Endothelial cell of umbilical vein (primary cell): ENCODE measurements at regions not wholly inside any gene's neighbourhood (a gene's known extent, or its start where the extent isn't known, plus 50 kb on each side); places are given as distances from the start of the nearest gene placed in this dataset.

Experiments used
- BruUV-seq: library from RNA; stranded (reverse); fragments of 400-500 nt; replicated peaks from 2 replicates; lab custom pipeline; 2021; lab: Mats Ljungman, UMichigan
- CTCF ChIA-PET: fragments of 300-600, 350-600 bp; sonication (Branson Sonifier 250); formaldehyde crosslinking; loops from one replicate; lab custom pipeline; 2021; ENCODE audit warnings: antibody characterized with exemption, inconsistent platforms; lab: Charles Lee
- POLR2A ChIA-PET: fragments of 300-600, 350-600 bp; sonication (Branson Sonifier 250); formaldehyde crosslinking; loops from one replicate; lab custom pipeline; 2021; ENCODE audit warnings: antibody characterized with exemption, inconsistent platforms; lab: Charles Lee
- DNase-seq: peaks from one replicate; pipeline ENCODE4 v3.0.0-alpha.2; 2011; ENCODE audit warnings: low read depth, low spot score
- FAIRE-seq: peaks from 2 replicates; lab custom pipeline; 2011; peaks lifted over from hg19 to GRCh38; lab: Jason Lieb, UNC
- H2AFZ ChIP-seq: 2 replicates; pipeline ENCODE4 v1.6.0; 2012; ENCODE audit warnings: low read depth, low read length, control low read depth, inconsistent platforms
- H3K27ac ChIP-seq: 2 replicates; pipeline ENCODE4 v1.5.1; 2011; ENCODE audit warnings: low read depth, mild to moderate bottlenecking, control low read depth, low read length, moderate library complexity; ENCODE audit not compliant: insufficient read depth
- H3K27me3 ChIP-seq, 2 experiments: 2 replicates each; pipeline versions ENCODE4 v1.6.0 to v1.6.1; 2011; ENCODE audit warnings: low read length in 2 of 2, mixed read lengths in 1 of 2; ENCODE audit not compliant: control insufficient read depth in 2 of 2, insufficient read depth in 2 of 2
- H3K36me3 ChIP-seq, 2 experiments: 2 replicates in 1 of 2; 3 replicates in 1 of 2; pipeline ENCODE4 v1.5.1; 2011; ENCODE audit warnings: low read length in 2 of 2, mild to moderate bottlenecking in 1 of 2, moderate library complexity in 1 of 2; ENCODE audit not compliant: control insufficient read depth in 2 of 2, insufficient read depth in 2 of 2; ENCODE audit errors: extremely low read depth in 1 of 2
- H3K4me1 ChIP-seq: 3 replicates; pipeline ENCODE4 v1.5.1; 2011; ENCODE audit warnings: mild to moderate bottlenecking, low read length; ENCODE audit not compliant: control insufficient read depth, insufficient read depth; ENCODE audit errors: extremely low read depth
- H3K4me2 ChIP-seq: 2 replicates; pipeline ENCODE4 v1.6.1; 2011; ENCODE audit warnings: low read length, control low read depth, mixed read lengths; ENCODE audit not compliant: insufficient read depth
- H3K4me3 ChIP-seq, 3 experiments: fragments of 200-600 bp in 1 of 3; sonication (generic), shearing (Covaris generic) in 1 of 3; replicated peaks in 1 of 3; 2 replicates each; pipeline ENCODE4 v1.5.1; 2011 to 2016; ENCODE audit warnings: control low read depth in 3 of 3, low read length in 3 of 3, mild to moderate bottlenecking in 2 of 3, inconsistent platforms in 1 of 3, low read depth in 1 of 3, moderate library complexity in 1 of 3; ENCODE audit not compliant: insufficient read depth in 1 of 3
- H3K79me2 ChIP-seq: 2 replicates; pipeline ENCODE4 v1.6.0; 2012; ENCODE audit warnings: low read length, inconsistent platforms; ENCODE audit not compliant: control insufficient read depth, insufficient read depth
- H3K9ac ChIP-seq: replicated peaks from 2 replicates; pipeline ENCODE3; 2011; ENCODE audit warnings: low read length, control low read depth; ENCODE audit not compliant: insufficient read depth; ENCODE audit errors: extremely low read depth
- H3K9me1 ChIP-seq: replicated peaks from 3 replicates; pipeline ENCODE4 v1.6.0; 2011; ENCODE audit warnings: mild to moderate bottlenecking, low read length; ENCODE audit not compliant: control insufficient read depth, insufficient read depth; ENCODE audit errors: extremely low read depth
- H3K9me3 ChIP-seq: replicated peaks from 2 replicates; pipeline ENCODE4 v1.5.1; 2012; ENCODE audit warnings: low read length, inconsistent platforms; ENCODE audit not compliant: control insufficient read depth, insufficient read depth
- H4K20me1 ChIP-seq: replicated peaks from 2 replicates; pipeline ENCODE3; 2011; ENCODE audit warnings: mild to moderate bottlenecking, low read length; ENCODE audit not compliant: control insufficient read depth, insufficient read depth; ENCODE audit errors: extremely low read depth
- EZH2 ChIP-seq: IDR thresholded peaks from 2 replicates; pipeline ENCODE4 v1.6.1; 2012; ENCODE audit warnings: borderline replicate concordance, low read depth, mild to moderate bottlenecking, moderate library complexity, low read length, inconsistent platforms; ENCODE audit not compliant: severe bottlenecking
- FOS ChIP-seq: IDR thresholded peaks from 2 replicates; pipeline ENCODE4 v1.6.1; 2011; ENCODE audit warnings: mild to moderate bottlenecking, low read length, moderate library complexity, borderline replicate concordance; ENCODE audit not compliant: insufficient read depth
- GATA2 ChIP-seq: IDR thresholded peaks from 2 replicates; pipeline ENCODE4 v1.7.0; 2011; ENCODE audit warnings: low read depth, mild to moderate bottlenecking, moderate library complexity, mixed read lengths, low read length; ENCODE audit not compliant: insufficient read length, insufficient read depth
- JUN ChIP-seq: IDR thresholded peaks from 2 replicates; pipeline ENCODE4 v1.6.1; 2011; ENCODE audit warnings: borderline replicate concordance, low read depth; ENCODE audit not compliant: insufficient read length, insufficient read depth
- MYC ChIP-seq: IDR thresholded peaks from one replicate; pipeline ENCODE4 v1.6.1; 2011; ENCODE audit warnings: mild to moderate bottlenecking, low read depth, low read length
- POLR2A ChIP-seq: IDR thresholded peaks from 2 replicates; pipeline ENCODE4 v1.6.1; 2012; ENCODE audit warnings: low read depth, mild to moderate bottlenecking, control low read depth, low read length
- POLR2AphosphoS5 ChIP-seq: IDR thresholded peaks from 2 replicates; pipeline ENCODE4 v1.6.1; 2012; ENCODE audit warnings: low read depth, mild to moderate bottlenecking, control low read depth, low read length, moderate library complexity; ENCODE audit not compliant: insufficient read depth
- dilution Hi-C: fragments of 300-500 bp; cut with MboI; formaldehyde crosslinking; loops from one replicate; pipeline ENCODE4 v1.15.0; 2019; ENCODE audit warnings: low sequenced_read_pairs; ENCODE audit not compliant: extremely low pct_ligation_motif_present
- intact Hi-C: fragments of 100-400 bp; cut with micrococcal nuclease; formaldehyde crosslinking; loops from one replicate; pipeline ENCODE4 v1.10.0; 2022
- TF ChIP-seq, protein P1 (sequence below): IDR thresholded peaks from 2 replicates; pipeline ENCODE4 v1.6.1; 2011; ENCODE audit not compliant: insufficient read depth, insufficient read length
- TF ChIP-seq, protein P2 (sequence below), 2 donors: IDR thresholded peaks; 1 replicate in 1 of 2; 2 replicates in 1 of 2; pipeline ENCODE4 v1.5.1; 2011; ENCODE audit warnings: low read length in 2 of 2, mild to moderate bottlenecking in 2 of 2, moderate library complexity in 2 of 2, control low read depth in 1 of 2, inconsistent platforms in 1 of 2, low read depth in 1 of 2; ENCODE audit not compliant: insufficient read depth in 1 of 2; ENCODE audit errors: extremely low read depth in 1 of 2

DNA sequence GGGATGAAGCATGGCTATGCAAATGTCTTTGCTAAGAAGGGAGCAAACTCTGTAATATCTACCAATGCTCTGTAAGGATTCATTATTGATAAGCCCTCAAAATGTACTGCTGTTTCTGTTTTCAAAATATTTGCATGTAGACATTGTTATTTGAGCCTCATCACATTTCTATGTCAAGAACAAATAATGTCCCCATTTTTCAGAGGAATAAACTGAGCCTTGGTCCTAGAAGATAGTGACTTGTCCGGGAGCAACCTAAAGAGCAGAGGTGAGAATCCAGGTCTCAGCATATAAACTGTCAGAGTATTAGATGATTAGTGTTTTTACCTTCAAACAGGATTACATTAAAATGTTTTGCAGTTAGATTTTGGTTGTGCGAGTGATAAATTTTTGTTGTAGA is 125.5 kb upstream of the SRRM4 start:
- H3K36me3 ChIP-seq: no peaks in the 10 kb centered on the region
- H3K9ac ChIP-seq: no peak overlapping the region
- no peak overlapping the region for H3K4me3 ChIP-seq
- BruUV-seq: no TSS peak
- H3K4me2 ChIP-seq: no peak overlapping the region
- H3K9me3 ChIP-seq: peaks cover 3% of the 10 kb centered on the region
- H2AFZ ChIP-seq: no peak overlapping the region
- FAIRE-seq: no peak
- H3K9me1 ChIP-seq: no peaks in the 10 kb centered on the region
- H3K79me2 ChIP-seq: no peaks in the 10 kb centered on the region
- no peak for TF ChIP-seq MYC
- no peak for TF ChIP-seq POLR2A
- no peak for TF ChIP-seq FOS
- TF ChIP-seq, protein P1, sequence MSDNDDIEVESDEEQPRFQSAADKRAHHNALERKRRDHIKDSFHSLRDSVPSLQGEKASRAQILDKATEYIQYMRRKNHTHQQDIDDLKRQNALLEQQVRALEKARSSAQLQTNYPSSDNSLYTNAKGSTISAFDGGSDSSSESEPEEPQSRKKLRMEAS: no peak
- no peak for TF ChIP-seq GATA2
- TF ChIP-seq POLR2AphosphoS5: no peak
- no peak for TF ChIP-seq JUN
- no peak for TF ChIP-seq EZH2
- TF ChIP-seq, protein P2, sequence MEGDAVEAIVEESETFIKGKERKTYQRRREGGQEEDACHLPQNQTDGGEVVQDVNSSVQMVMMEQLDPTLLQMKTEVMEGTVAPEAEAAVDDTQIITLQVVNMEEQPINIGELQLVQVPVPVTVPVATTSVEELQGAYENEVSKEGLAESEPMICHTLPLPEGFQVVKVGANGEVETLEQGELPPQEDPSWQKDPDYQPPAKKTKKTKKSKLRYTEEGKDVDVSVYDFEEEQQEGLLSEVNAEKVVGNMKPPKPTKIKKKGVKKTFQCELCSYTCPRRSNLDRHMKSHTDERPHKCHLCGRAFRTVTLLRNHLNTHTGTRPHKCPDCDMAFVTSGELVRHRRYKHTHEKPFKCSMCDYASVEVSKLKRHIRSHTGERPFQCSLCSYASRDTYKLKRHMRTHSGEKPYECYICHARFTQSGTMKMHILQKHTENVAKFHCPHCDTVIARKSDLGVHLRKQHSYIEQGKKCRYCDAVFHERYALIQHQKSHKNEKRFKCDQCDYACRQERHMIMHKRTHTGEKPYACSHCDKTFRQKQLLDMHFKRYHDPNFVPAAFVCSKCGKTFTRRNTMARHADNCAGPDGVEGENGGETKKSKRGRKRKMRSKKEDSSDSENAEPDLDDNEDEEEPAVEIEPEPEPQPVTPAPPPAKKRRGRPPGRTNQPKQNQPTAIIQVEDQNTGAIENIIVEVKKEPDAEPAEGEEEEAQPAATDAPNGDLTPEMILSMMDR (IDR thresholded peaks at IDR 0.05; ENCODE audit: extremely low read depth in 1 of 2, insufficient read depth in 1 of 2, low read depth in 1 of 2, low read length in 2 of 2): no peak
- no peak overlapping the region for H3K27ac ChIP-seq
- dilution Hi-C loops (no loop called here), intact Hi-C loops (no loop called here)
- H4K20me1 ChIP-seq: peaks cover 2% of the 10 kb centered on the region
- H3K27me3 ChIP-seq: no peaks in the 10 kb centered on the region
- POLR2A ChIA-PET: no interaction called here
- CTCF ChIA-PET: no interaction called here
- H3K4me1 ChIP-seq: no peaks in the 10 kb centered on the region
- no peak for DNase-seq
